ENCODE measurements at regions not wholly inside any gene's neighbourhood (a gene's known extent, or its start where the extent isn't known, plus 50 kb on each side); places are given as distances from the start of the nearest gene placed in this dataset.

DNA sequence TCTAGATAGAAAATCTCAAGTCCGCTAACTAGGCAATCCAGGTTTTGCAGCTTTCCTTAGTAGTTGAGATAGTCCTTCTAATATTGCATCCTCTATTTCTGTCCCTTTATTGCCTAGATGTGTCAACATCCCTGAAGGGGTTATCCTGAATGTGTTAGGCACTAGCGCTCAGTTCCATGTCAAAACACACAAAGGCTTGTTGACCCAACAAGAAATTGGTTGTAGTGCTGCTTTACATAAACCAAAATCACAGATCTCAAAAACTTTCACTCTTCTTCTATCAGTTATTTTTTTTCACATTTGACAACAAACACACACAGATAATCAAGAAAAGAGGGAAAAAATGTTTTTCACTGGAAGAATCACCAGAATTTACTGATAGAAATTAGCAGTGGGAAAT lies 51.4 kb upstream of the SOX2 start:
- TF ChIP-seq POLR2A (IDR thresholded peaks at IDR 0.05): no peak
- TF ChIP-seq, protein P1, sequence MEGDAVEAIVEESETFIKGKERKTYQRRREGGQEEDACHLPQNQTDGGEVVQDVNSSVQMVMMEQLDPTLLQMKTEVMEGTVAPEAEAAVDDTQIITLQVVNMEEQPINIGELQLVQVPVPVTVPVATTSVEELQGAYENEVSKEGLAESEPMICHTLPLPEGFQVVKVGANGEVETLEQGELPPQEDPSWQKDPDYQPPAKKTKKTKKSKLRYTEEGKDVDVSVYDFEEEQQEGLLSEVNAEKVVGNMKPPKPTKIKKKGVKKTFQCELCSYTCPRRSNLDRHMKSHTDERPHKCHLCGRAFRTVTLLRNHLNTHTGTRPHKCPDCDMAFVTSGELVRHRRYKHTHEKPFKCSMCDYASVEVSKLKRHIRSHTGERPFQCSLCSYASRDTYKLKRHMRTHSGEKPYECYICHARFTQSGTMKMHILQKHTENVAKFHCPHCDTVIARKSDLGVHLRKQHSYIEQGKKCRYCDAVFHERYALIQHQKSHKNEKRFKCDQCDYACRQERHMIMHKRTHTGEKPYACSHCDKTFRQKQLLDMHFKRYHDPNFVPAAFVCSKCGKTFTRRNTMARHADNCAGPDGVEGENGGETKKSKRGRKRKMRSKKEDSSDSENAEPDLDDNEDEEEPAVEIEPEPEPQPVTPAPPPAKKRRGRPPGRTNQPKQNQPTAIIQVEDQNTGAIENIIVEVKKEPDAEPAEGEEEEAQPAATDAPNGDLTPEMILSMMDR (IDR thresholded peaks at IDR 0.05): no peak

Measured in testis (tissue), 2 donors.